ENCODE measurements at regions not wholly inside any gene's neighbourhood (a gene's known extent, or its start where the extent isn't known, plus 50 kb on each side); places are given as distances from the start of the nearest gene placed in this dataset.
A peak's percentile ranks its signal among the peaks of the same experiment; 100 is the strongest.

GRCh38 chr3:194277786-194278130 is 73.4 kb downstream of the CPN2 start:
- peak overlapping the region in 1 of 3 experiments; percentile 87; a peak in 1 of 7 replicates for H3K27ac Mint-ChIP-seq
- no peaks in the 10 kb centered on the region for H3K4me1 ChIP-seq (ENCODE audit: insufficient read depth, low read length)

More at GRCh38 chr3:194277786-194278130, 73.4 kb downstream of the CPN2 start:
- peaks cover 3 to 14% (median 8%) of the 10 kb centered on the region in 3 experiments for H3K36me3 Mint-ChIP-seq (ENCODE audit: insufficient read depth in 1 of 3, low read depth in 3 of 3)
- Histone ChIP-seq H2BK20ac (ENCODE audit: low read depth, low read length, poor library complexity, severe bottlenecking) (no peak overlapping the region), H2BK15ac (ENCODE audit: low read depth, low read length) (no peak overlapping the region), H3T11ph (ENCODE audit: low read length) (no peak overlapping the region), H4K20me1 (ENCODE audit: control insufficient read depth, insufficient read depth, insufficient read length) (no peaks in the 10 kb centered on the region), H2AK5ac (ENCODE audit: insufficient read length, low read length) (no peak overlapping the region), H3K79me1 (ENCODE audit: insufficient read depth, low read depth, low read length, poor library complexity, severe bottlenecking) (no peaks in the 10 kb centered on the region), H3K27ac (ENCODE audit: insufficient read length, low read depth, low read length) (no peak overlapping the region), H4K8ac (replicated peaks; ENCODE audit: insufficient read length, low read depth, low read length) (no peak overlapping the region), H4K5ac (ENCODE audit: insufficient read length, low read depth, low read length) (no peak overlapping the region), H3K14ac (ENCODE audit: insufficient read depth, low read length) (no peak overlapping the region), H3K23ac (ENCODE audit: insufficient read length, low read depth, low read length) (no peak overlapping the region), H3K56ac (ENCODE audit: insufficient read length, low read depth, low read length) (no peak overlapping the region), H3K18ac (ENCODE audit: insufficient read length, low read depth, low read length) (no peak overlapping the region), H2BK5ac (ENCODE audit: insufficient read length, low read length) (no peak overlapping the region), H2BK120ac (ENCODE audit: low read depth, low read length, poor library complexity, severe bottlenecking) (no peak overlapping the region), H3K9me3 (ENCODE audit: control insufficient read depth, low read depth, low read length) (no peaks in the 10 kb centered on the region), H3K79me2 (ENCODE audit: insufficient read depth, low read length) (no peaks in the 10 kb centered on the region), H3K9ac (ENCODE audit: extremely low read depth, insufficient read length, low read length) (no peak overlapping the region), H2BK12ac (ENCODE audit: insufficient read length, low read depth, low read length) (no peak overlapping the region), H3K4me2 (ENCODE audit: insufficient read depth, insufficient read length, low read length) (no peak overlapping the region), H3K27me3 (ENCODE audit: insufficient read depth, low read length) (no peaks in the 10 kb centered on the region), H3K4ac (ENCODE audit: low read depth, low read length) (no peak overlapping the region), H3K23me2 (ENCODE audit: insufficient read length, low read depth, low read length, poor library complexity, severe bottlenecking) (no peaks in the 10 kb centered on the region), H4K91ac (ENCODE audit: insufficient read length, low read depth, low read length) (no peak overlapping the region), H2AFZ (ENCODE audit: low read length) (no peak overlapping the region)
- no CpG with 5 or more reads among the region's 6 CpGs for WGBS (ENCODE audit: extremely low coverage, insufficient read length, low lambda C conversion rate)
- no peak for DNase-seq
- H3K9me3 Mint-ChIP-seq, result peaks cover 10 to 15% of the 10 kb centered on the region in 2 experiments
- no peak overlapping the region for H3K4me3 Mint-ChIP-seq
- H3K27me3 Mint-ChIP-seq (ENCODE audit: low read depth), result peaks cover 24% of the 10 kb centered on the region
- H3K4me1 Mint-ChIP-seq, result peaks cover 33 to 38% of the 10 kb centered on the region in 2 experiments
- TF ChIP-seq, protein P1, sequence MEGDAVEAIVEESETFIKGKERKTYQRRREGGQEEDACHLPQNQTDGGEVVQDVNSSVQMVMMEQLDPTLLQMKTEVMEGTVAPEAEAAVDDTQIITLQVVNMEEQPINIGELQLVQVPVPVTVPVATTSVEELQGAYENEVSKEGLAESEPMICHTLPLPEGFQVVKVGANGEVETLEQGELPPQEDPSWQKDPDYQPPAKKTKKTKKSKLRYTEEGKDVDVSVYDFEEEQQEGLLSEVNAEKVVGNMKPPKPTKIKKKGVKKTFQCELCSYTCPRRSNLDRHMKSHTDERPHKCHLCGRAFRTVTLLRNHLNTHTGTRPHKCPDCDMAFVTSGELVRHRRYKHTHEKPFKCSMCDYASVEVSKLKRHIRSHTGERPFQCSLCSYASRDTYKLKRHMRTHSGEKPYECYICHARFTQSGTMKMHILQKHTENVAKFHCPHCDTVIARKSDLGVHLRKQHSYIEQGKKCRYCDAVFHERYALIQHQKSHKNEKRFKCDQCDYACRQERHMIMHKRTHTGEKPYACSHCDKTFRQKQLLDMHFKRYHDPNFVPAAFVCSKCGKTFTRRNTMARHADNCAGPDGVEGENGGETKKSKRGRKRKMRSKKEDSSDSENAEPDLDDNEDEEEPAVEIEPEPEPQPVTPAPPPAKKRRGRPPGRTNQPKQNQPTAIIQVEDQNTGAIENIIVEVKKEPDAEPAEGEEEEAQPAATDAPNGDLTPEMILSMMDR (conservative IDR thresholded peaks at IDR 0.05), result no peak

All from H9 (cell line).